ENCODE measurements at regions not wholly inside any gene's neighbourhood (a gene's known extent, or its start where the extent isn't known, plus 50 kb on each side); places are given as distances from the start of the nearest gene placed in this dataset.

DNA sequence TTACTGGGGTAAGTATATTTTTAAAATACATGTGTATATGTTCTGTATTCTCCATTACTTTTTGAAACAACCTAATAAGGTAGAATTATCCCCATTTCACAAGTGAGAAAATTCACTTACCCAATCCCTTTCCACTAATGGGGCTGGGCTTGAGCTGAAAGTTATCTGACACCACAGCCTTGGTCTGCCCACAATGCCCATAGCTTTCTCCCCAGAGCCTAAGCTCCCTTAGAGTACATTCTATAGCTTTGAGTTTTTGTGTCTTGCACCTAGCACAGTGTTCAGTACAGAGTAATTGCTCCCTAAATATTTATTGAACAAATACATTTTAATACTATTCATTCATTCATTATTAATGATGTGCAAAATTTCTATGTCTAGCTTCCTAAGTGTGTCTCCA lies 152.7 kb upstream of the RUNX1 start:
- Histone ChIP-seq H3K4me3 (ENCODE audit: low read length) (no peak overlapping the region), H3K4me1 (ENCODE audit: control insufficient read depth, insufficient read depth, low read length) (peaks cover 21% of the 10 kb centered on the region), H3K9me3 (ENCODE audit: control insufficient read depth, low read length) (no peaks in the 10 kb centered on the region), H3K36me3 (ENCODE audit: control insufficient read depth, insufficient read depth, low read length) (no peaks in the 10 kb centered on the region), H3K9ac (ENCODE audit: low read length) (no peak overlapping the region), H3K27me3 (ENCODE audit: control insufficient read depth, insufficient read depth, low read length) (no peaks in the 10 kb centered on the region)

DNA sequence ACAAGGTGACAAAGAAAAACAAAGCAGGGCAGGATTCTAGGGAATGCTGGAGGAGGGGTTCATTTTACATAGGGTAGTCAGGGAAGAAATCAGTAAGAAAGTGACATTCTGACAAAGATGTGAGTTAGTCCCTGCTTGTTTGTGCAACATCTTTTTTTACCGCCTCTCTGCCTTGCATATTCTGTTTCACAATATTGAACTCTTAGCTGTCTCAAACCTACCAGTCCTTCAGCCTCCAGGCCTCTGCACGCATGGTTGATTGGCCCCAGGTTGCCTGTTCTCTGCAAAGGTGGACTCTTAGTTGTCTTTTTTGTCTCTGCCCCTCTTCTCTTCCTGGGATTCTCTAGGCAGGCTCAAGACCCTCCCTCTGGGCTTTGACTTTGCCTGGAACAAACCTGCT lies 152.2 kb upstream of the RUNX1 start:
- Histone ChIP-seq H3K36me3 (ENCODE audit: control insufficient read depth, insufficient read depth, low read length) (no peaks in the 10 kb centered on the region), H3K4me1 (ENCODE audit: control insufficient read depth, insufficient read depth, low read length) (peaks cover 16% of the 10 kb centered on the region), H3K9ac (ENCODE audit: low read length) (no peak overlapping the region), H3K4me3 (ENCODE audit: low read length) (no peak overlapping the region), H3K9me3 (ENCODE audit: control insufficient read depth, low read length) (no peaks in the 10 kb centered on the region), H3K27me3 (ENCODE audit: control insufficient read depth, insufficient read depth, low read length) (no peaks in the 10 kb centered on the region)

DNA sequence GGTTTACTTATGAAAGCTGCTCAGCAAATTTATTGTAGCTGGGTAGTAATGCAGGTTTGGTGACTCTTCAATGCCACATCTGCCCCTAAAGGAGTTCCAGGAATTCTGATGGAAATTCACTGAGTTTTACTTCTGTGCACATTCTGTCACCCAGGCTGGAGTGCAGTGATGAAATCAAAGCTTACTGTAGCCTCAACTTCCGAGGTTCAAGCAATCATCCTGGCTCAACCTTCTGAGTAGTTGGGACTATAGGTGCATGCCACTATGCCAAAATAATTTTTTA lies 150.6 kb upstream of the RUNX1 start:
- peaks cover 2% of the 10 kb centered on the region for H3K4me1 ChIP-seq (ENCODE audit: control insufficient read depth, insufficient read depth, low read length)
- no peaks in the 10 kb centered on the region for H3K27me3 ChIP-seq (ENCODE audit: control insufficient read depth, insufficient read depth, low read length)
- no peaks in the 10 kb centered on the region for H3K9me3 ChIP-seq (ENCODE audit: control insufficient read depth, low read length)
- H3K9ac ChIP-seq (ENCODE audit: low read length) = no peak overlapping the region
- H3K4me3 ChIP-seq (ENCODE audit: low read length) = no peak overlapping the region
- no peaks in the 10 kb centered on the region for H3K36me3 ChIP-seq (ENCODE audit: control insufficient read depth, insufficient read depth, low read length)

DNA sequence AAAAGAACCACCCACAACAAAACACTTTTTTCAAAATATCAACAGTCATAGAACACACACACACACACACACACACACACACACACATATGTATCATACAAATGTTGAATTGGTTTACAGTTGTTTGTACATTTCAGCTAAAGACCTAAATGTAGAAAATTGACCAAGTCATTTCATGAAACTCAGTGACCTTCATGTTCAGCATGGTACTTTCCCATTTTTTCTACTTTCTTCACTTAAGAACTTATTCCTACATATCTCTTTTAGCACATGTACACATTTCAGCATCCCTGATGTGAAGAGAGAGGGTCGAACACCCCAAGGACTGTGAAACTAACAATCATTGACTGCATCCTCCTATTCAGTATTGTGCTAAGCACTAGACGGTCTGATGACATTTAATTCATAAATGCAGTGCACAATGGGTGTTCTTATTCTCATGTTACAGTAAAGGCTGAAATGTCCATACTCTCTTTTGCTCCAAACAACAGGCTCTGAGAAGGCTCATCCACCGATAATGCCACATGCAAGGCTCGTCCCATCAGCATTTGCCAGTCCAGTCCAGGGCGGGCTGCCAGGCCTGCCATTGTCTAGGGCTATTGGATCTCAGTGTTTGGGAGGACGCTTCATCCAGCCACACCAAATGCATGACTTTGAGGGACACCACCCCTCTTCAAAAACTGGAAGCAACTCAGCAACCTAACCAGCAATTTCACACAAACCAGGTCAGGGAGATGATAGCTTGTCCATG lies 150.1 kb upstream of the RUNX1 start:
- Histone ChIP-seq H3K4me3 (ENCODE audit: low read length) (no peak overlapping the region), H3K36me3 (ENCODE audit: control insufficient read depth, insufficient read depth, low read length) (no peaks in the 10 kb centered on the region), H3K9me3 (ENCODE audit: control insufficient read depth, low read length) (no peaks in the 10 kb centered on the region), H3K9ac (ENCODE audit: low read length) (no peak overlapping the region), H3K27me3 (ENCODE audit: control insufficient read depth, insufficient read depth, low read length) (no peaks in the 10 kb centered on the region), H3K4me1 (ENCODE audit: control insufficient read depth, insufficient read depth, low read length) (no peaks in the 10 kb centered on the region)

DNA sequence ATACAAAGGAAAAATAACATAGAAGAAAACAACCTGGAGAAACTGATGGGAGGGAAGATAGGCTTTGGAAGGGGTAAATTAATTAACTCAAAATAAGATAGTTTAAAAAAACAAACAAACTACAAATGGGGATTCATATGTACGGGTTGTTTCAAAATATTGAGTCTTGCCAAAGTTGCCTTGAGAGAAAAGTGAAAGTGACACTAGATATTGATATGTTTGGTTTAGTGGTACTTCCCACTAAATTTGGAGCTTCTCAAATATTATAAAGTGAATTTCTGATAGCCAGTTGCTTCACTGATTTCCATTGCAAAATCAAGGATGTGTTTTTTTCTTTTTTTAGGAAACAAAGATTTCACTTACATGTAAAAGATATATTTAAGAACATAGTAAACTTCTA lies 149.5 kb upstream of the RUNX1 start:
- H3K9me3 ChIP-seq (ENCODE audit: control insufficient read depth, low read length) = no peaks in the 10 kb centered on the region
- H3K36me3 ChIP-seq (ENCODE audit: control insufficient read depth, insufficient read depth, low read length) = no peaks in the 10 kb centered on the region
- H3K4me1 ChIP-seq (ENCODE audit: control insufficient read depth, insufficient read depth, low read length) = no peaks in the 10 kb centered on the region
- no peaks in the 10 kb centered on the region for H3K27me3 ChIP-seq (ENCODE audit: control insufficient read depth, insufficient read depth, low read length)
- no peak overlapping the region for H3K4me3 ChIP-seq (ENCODE audit: low read length)
- H3K9ac ChIP-seq (ENCODE audit: low read length) = no peak overlapping the region

DNA sequence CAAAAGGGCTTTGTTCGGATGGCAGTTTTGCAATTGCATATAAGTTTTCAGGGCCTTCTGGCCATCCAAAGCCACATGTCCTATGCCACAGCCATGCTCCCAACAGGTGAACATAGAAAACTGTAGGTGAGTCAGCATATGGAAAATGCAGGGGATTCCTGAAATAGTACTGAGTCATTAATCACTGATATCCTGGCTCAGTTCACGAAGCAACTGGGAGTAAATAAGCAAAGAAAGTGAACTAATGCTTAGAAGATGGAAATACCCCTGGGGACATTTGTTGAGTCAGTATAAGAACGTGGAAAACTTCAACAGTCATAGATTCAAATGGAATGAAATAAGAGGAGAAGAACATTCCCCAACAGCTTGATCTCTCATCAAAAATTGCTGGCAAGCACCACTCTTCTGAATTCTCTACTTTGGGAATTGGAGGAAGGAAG lies 148.9 kb upstream of the RUNX1 start:
- no peaks in the 10 kb centered on the region for H3K9me3 ChIP-seq (ENCODE audit: control insufficient read depth, low read length)
- no peak overlapping the region for H3K4me3 ChIP-seq (ENCODE audit: low read length)
- H3K27me3 ChIP-seq (ENCODE audit: control insufficient read depth, insufficient read depth, low read length) = no peaks in the 10 kb centered on the region
- H3K9ac ChIP-seq (ENCODE audit: low read length) = no peak overlapping the region
- no peaks in the 10 kb centered on the region for H3K4me1 ChIP-seq (ENCODE audit: control insufficient read depth, insufficient read depth, low read length)
- H3K36me3 ChIP-seq (ENCODE audit: control insufficient read depth, insufficient read depth, low read length) = no peaks in the 10 kb centered on the region

DNA sequence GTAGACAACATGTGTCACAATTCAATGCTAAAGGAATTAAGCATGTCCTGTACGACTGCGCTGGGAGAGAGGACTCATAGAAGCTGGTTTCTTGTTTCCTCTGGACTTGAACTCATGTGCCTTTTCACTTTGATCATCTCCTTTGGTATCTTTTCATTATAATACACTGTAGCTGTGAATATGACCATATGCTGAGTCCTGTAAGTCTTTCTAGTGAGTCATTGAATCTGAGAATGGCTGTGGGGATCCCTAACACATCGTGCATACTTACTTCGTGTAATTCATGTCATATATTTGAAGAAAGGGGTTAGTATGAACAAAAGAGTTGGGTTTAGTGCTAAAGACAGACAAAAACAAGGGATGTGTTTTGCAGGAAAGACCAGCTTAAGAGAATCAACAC lies 148.1 kb upstream of the RUNX1 start:
- H3K27me3 ChIP-seq (ENCODE audit: control insufficient read depth, insufficient read depth, low read length) = no peaks in the 10 kb centered on the region
- no peaks in the 10 kb centered on the region for H3K9me3 ChIP-seq (ENCODE audit: control insufficient read depth, low read length)
- no peak overlapping the region for H3K4me3 ChIP-seq (ENCODE audit: low read length)
- no peaks in the 10 kb centered on the region for H3K36me3 ChIP-seq (ENCODE audit: control insufficient read depth, insufficient read depth, low read length)
- no peaks in the 10 kb centered on the region for H3K4me1 ChIP-seq (ENCODE audit: control insufficient read depth, insufficient read depth, low read length)
- no peak overlapping the region for H3K9ac ChIP-seq (ENCODE audit: low read length)

DNA sequence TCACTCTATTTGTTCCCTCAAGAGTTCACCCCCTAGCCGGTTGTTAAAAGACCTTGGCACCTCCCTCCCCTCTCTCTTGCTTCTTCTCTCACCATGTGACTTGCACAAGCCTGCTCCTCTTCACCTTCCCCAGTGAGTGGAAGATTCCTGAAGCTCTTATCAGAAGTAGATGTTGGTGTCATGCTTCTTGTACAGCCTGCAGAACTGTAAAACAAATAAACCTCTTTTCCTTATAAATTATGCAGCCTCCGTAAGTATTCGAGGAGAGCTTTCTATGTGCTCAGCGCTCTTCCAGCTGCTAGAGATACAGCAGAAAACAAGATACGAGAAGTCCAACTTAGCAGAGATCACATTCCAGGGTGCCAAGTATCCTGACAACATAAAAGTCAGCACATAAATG lies 147.0 kb upstream of the RUNX1 start:
- Histone ChIP-seq H3K27me3 (ENCODE audit: control insufficient read depth, insufficient read depth, low read length) (no peaks in the 10 kb centered on the region), H3K4me3 (ENCODE audit: low read length) (no peak overlapping the region), H3K4me1 (ENCODE audit: control insufficient read depth, insufficient read depth, low read length) (no peaks in the 10 kb centered on the region), H3K36me3 (ENCODE audit: control insufficient read depth, insufficient read depth, low read length) (no peaks in the 10 kb centered on the region), H3K9me3 (ENCODE audit: control insufficient read depth, low read length) (no peaks in the 10 kb centered on the region), H3K9ac (ENCODE audit: low read length) (no peak overlapping the region)

DNA sequence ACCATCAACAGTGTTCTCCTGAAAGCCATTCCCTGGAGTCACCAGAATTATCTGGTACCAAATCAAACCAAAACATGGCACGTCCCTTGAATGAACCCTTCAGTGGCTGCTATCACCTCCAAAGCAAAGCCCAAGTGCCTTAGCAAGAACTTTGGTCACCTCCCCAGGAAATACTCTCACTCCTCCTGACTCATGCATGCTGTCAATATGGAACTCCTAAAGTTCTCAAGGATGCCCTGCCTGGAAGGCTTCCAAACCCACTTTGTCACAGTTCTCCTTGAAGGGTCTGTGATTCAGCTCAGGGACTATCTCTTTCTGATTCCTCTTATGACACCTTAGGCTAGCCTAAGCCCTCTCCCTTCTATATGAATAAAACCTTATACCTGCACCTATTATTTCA lies 146.1 kb upstream of the RUNX1 start:
- Histone ChIP-seq H3K4me3 (ENCODE audit: low read length) (no peak overlapping the region), H3K9me3 (ENCODE audit: control insufficient read depth, low read length) (no peaks in the 10 kb centered on the region), H3K36me3 (ENCODE audit: control insufficient read depth, insufficient read depth, low read length) (no peaks in the 10 kb centered on the region), H3K9ac (ENCODE audit: low read length) (no peak overlapping the region), H3K27me3 (ENCODE audit: control insufficient read depth, insufficient read depth, low read length) (no peaks in the 10 kb centered on the region), H3K4me1 (ENCODE audit: control insufficient read depth, insufficient read depth, low read length) (peaks cover 5% of the 10 kb centered on the region)

DNA sequence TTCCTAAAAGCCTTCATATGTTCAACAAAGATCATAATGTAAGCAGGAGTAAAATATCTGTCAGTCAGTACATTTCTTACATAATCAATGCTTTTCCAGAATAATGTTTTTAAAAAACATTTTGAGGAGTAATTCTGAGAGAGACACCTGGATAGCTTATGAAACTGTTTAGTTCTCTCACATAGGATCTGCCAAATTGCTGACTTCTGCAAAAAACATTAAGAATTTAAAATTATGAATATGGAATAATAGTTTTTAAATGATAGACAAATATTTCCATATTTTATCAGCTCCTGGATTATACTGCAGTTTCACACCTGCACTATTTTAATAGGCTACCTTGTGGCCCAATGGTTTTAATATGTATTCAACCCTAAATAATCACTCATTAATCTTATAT lies 142.7 kb upstream of the RUNX1 start:
- H3K4me3 ChIP-seq (ENCODE audit: low read length) = no peak overlapping the region
- H3K9me3 ChIP-seq (ENCODE audit: control insufficient read depth, low read length) = no peaks in the 10 kb centered on the region
- peaks cover 8% of the 10 kb centered on the region for H3K4me1 ChIP-seq (ENCODE audit: control insufficient read depth, insufficient read depth, low read length)
- no peak overlapping the region for H3K9ac ChIP-seq (ENCODE audit: low read length)
- H3K27me3 ChIP-seq (ENCODE audit: control insufficient read depth, insufficient read depth, low read length) = no peaks in the 10 kb centered on the region
- H3K36me3 ChIP-seq (ENCODE audit: control insufficient read depth, insufficient read depth, low read length) = no peaks in the 10 kb centered on the region

DNA sequence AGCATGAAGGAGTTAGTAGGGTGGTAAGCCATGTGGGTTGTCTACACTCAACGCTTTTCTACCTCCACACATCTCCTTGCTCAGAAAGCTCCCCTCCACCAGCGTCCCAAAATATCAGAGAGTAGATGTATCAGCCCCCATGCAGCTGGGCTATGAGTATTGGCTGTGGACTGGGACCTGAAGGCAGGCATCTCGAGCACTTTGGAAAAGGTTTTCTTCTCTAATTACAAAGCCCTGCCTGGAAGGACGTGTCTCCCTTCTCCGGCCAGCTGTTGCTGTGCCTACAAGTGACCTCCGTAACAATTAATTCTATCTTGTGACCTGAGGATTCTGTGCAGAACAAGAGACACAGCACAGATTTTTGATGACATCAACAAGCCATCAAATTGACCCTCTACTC lies 142.0 kb upstream of the RUNX1 start:
- Histone ChIP-seq H3K36me3 (ENCODE audit: control insufficient read depth, insufficient read depth, low read length) (no peaks in the 10 kb centered on the region), H3K4me3 (ENCODE audit: low read length) (no peak overlapping the region), H3K9me3 (ENCODE audit: control insufficient read depth, low read length) (no peaks in the 10 kb centered on the region), H3K4me1 (ENCODE audit: control insufficient read depth, insufficient read depth, low read length) (peaks cover 8% of the 10 kb centered on the region), H3K27me3 (ENCODE audit: control insufficient read depth, insufficient read depth, low read length) (no peaks in the 10 kb centered on the region), H3K9ac (ENCODE audit: low read length) (no peak overlapping the region)

DNA sequence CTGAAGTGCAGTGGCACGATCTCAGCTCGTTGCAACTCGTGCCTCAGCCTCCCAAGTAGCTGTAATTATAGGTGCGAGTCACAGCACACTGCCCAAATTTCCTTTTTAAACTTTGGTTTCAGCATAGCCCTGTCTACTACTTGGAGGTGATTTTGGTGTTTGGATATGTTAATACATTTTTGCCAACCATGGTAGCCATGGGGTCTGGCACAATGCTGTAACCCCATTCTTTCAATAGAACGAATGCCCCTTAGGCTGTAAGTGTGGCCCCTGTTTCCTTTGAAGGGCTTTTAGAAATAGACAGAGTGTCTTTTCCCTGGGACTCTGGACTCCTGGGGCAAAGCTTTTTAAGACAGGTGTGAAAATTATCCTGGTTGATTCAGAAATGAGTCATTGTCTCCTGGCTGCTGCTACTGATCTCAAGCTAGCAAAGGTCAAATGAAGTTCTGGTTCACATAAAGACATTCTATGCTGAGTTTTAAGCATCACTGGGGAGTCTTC lies 141.1 kb upstream of the RUNX1 start:
- H3K9me3 ChIP-seq (ENCODE audit: control insufficient read depth, low read length) = no peaks in the 10 kb centered on the region
- H3K27me3 ChIP-seq (ENCODE audit: control insufficient read depth, insufficient read depth, low read length) = no peaks in the 10 kb centered on the region
- H3K4me1 ChIP-seq (ENCODE audit: control insufficient read depth, insufficient read depth, low read length) = peaks cover 8% of the 10 kb centered on the region
- no peaks in the 10 kb centered on the region for H3K36me3 ChIP-seq (ENCODE audit: control insufficient read depth, insufficient read depth, low read length)
- no peak overlapping the region for H3K9ac ChIP-seq (ENCODE audit: low read length)
- no peak overlapping the region for H3K4me3 ChIP-seq (ENCODE audit: low read length)
